HG03095 (cell line): ENCODE measurements at regions not wholly inside any gene's neighbourhood (a gene's known extent, or its start where the extent isn't known, plus 50 kb on each side); places are given as distances from the start of the nearest gene placed in this dataset.

ENCODE experiments used
- ATAC-seq: cut with Tn5 transposase; IDR thresholded peaks from one replicate; pipeline ENCODE4 v1.9.1; 2021; ENCODE audit warnings: moderate library complexity; ENCODE audit not compliant: unreplicated experiment

GRCh38 chr7:33725111-33726025 lies 180.0 kb upstream of the BMPER start:
- ATAC-seq: no peak

DNA sequence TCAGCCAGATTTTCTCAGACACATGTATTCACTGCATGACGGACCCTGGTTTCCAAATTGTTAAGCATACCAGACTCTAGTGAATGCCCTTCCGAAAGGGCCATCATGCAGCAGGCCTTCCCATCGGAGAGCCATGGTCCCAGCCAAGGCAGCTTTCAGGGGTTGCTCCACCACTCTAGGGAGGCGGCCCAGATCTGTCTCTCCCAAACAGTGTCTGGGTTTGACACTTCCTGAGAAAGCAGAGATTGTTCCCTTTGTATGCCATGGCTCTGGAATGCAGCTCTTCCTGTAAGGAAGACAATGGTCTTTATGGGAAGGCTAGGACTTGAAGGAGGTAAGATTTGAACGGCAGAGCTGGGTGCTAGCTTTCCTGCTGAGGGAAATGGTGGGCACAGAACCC lies 178.8 kb upstream of the BMPER start:
- no peak for ATAC-seq

GRCh38 chr7:33727315-33727714 lies 178.0 kb upstream of the BMPER start:
- ATAC-seq: no peak

DNA sequence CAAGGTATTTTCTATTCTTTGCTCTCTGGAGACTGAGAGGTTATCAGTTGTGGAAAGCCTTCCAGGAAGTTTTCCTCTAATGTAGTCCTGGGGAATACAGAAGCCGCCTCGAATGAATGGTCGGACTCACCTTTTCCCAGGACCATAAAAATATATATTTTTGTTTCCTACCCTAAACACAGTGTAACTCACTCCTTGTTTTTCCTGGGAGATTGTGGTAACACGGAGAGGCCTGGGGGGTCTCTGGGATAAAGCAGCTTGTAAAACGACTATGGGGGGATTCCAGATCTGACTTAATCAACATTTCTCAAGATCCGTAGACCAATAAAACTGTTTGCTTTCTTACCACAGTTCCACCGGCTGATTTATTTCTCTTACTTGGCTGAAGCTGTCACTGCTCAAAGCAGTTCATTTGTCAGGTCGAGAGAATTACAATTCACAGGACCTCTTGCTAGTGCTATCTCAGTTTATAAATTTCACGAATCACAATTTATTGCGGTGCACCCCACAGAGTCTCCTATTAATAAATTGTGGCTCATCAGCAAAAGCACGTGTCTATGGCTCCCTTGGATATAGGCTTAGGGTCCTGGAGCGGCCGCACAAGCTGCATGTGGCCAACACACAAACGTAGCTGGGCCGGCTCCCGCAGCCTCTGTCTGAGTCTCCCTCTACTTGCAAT lies 176.3 kb upstream of the BMPER start:
- ATAC-seq: no peak

DNA sequence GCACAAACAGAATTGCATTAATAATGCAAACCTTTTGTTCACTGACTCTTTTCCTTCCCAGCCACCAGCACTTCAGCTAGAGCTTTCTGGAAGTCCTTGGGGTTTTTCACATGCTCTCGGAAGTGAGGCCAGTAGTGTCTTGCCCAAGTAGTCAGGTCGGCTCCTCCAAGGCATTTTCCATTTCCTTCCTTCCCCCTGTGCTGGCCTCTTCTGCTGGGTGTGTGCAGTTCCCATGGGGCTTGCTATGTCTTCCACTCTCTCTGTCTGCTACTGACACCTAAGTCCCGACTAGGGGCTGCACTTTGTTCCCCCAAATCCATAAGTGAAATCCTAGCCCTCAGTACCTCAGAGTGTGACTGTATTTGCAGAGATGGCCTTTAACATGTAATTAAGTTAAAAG lies 175.6 kb upstream of the BMPER start:
- no peak for ATAC-seq

GRCh38 chr7:33730958-33731357 lies 174.4 kb upstream of the BMPER start:
- ATAC-seq: no peak

- no peak for ATAC-seq
Observed at GRCh38 chr7:33731912-33732311, 173.4 kb upstream of the BMPER start.

DNA sequence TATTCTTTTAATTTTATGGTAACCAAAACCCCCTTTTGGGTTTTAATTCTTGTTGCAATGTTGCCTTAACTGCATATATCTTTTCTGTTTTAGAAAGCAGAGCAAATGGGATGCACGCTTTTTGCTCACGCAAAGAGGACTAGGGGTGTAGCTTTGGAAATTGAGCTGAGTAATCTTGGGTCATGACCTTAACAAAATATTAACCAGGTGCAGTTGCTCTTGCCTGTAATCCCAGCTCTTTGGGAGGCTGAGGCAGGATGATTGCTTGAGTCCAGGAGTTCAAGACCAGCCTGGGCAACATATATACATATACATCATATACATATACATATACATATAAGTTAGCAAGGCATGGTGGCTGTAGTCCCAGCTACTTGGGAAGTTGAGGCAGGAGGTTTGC lies 172.9 kb upstream of the BMPER start:
- ATAC-seq: no peak

GRCh38 chr7:33733870-33734650 lies 171.3 kb upstream of the BMPER start:
- no peak for ATAC-seq

DNA sequence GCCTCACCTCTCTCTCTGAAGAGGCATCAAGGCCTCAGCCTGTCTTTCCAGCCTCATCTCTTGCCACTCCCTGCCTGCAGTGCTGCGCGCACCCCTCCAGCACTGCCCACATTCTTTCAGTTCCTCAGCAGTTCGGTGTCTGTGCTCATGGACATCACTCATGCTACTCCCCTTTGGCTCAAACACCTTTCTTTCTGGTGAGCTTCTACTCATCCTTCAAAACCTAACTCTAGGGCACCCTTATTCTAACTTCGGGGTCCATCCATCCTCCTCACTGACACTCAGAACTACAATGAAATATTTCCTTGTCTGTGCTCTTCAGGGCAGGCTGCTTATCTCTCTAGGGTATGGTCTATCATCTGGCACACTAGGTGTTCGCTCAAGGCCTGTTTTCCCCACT lies 169.9 kb upstream of the BMPER start:
- ATAC-seq: no peak

GRCh38 chr7:33736521-33737221 lies 168.7 kb upstream of the BMPER start:
- no peak for ATAC-seq

DNA sequence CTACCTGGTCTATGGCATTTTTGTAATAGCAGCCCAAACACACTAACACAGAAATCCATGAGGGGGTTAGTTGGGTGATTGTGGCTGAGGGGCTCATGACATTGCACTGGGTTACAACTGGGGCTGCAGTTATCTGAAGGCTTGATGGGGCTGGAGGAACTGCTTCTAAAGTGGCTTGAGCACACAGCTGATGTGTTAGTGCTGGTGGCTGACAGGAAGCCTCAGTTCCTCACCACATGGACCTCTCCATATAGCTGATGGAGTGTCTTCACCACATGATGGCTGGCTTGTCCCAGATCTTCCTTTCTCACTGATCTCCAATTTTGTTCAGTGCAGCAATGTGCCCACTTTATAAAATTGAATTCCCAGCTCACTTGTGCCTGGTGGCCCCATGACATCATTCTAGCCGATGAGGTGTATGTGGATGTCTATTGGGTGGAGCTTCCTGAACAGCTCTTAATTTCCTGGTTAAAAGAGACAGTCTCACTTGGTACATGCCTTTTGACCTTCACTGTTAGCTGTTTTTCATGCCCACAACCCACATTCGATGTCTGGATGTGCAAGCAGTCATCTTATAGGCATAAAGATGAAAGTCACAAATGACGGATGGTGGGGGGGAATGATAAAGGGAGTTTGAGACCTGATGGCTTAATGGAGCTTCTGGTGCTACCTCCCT lies 166.9 kb upstream of the BMPER start:
- ATAC-seq: no peak

DNA sequence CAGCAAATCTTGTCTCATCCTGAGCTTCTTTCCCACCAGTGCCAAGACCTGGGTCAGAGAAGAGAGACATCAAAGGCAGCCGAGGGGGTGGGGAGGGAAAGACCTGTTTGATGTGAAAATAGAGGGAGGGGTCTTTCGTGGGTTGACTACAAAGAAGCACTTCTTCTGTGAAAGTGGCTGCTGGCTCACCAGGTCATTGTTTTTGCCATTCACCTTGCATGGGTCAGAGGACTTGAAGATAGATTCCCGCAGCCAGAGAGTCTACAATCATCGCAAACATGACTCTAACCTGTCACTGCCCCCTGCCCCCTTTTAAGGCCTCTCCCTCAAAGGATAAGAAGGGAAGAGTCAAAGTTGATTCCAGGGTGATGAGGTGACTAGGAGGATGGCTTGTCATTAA lies 166.1 kb upstream of the BMPER start:
- ATAC-seq: no peak

- no peak for ATAC-seq
Observed at GRCh38 chr7:33742521-33742920, 162.8 kb upstream of the BMPER start.

DNA sequence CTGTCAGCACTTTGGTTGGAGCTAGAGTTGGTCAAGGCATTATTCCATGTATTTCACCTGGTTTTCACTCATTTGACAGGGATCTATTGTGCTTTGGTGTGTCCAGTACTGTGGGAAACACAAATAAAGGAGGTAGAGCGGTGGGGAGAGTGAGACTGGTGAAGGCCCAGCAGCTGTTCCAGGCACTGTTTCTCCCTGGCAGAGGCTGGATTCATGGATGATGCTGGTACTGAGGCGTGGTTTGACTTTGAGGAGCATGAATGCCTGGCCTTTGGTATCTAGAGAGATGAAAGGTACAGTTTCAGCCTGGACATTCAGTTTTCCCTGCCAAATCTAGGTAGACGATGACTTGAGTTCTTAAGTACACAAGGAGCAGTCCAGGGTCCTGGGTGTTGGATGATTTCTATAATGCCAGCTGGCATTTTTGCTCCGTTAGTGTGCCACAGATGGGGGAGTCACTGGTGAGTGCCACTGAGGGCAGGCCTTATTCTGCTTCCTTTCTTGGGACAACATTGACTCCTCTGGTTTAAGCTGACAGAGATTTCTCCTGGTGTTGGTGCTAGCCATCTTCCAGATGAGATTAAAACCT lies 162.2 kb upstream of the BMPER start:
- ATAC-seq: no peak

DNA sequence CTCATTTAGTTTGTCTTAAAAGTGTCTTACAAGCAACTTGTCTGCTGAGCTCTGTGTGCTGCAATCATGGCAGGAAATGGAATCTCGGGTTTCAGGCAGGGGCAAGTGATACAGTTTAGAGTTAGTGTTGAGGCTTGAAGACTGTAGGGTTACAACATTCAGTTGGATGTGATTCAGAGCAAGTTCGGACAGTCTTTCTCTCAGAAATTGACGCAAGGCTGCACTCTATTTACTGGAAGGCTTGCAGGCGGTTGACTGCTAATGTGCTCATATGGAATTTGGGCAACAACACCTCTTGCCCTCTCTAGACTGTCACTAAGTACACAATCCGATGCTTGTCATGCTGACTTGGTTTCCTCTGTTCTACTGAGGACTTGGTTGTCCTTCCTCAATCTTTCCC lies 161.7 kb upstream of the BMPER start:
- no peak for ATAC-seq

DNA sequence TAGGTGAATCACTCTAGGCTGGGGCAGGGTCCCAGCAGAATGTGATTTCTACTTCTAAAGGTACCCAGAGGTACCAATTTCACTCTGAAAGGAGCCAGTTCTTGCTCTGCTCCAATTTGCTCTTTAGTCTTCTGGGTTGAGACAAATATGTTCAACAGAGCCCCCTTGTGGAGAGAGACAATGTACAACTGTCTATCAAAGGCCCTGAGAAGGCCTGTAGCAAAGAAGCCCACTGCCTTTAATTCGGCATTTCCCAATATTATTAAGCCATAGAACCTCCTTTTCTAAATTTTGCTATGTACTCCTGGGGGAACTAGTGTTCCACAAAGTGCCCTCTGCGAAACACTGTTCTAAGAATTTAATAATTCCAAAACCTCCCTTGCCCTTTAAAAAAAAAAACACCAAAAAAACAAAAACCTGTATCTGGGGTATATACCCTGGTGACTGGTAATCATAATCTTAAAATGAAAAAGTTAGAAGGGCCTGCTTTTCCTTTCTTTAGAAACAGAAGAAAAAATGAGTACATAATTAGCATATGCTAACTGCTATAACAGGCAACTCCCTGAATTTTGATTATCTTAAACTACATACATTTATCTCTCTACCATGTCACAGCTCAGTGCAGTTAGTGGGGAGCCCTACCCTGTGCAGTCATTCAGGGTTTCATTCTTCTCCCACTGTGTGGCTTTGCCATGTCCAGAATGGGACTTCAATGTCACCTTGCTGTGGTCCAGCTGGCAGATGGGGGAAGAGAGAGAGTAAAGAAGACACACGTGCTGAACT lies 160.9 kb upstream of the BMPER start:
- no peak for ATAC-seq

- ATAC-seq: no peak
Observed at GRCh38 chr7:33745934-33746333, 159.4 kb upstream of the BMPER start.

DNA sequence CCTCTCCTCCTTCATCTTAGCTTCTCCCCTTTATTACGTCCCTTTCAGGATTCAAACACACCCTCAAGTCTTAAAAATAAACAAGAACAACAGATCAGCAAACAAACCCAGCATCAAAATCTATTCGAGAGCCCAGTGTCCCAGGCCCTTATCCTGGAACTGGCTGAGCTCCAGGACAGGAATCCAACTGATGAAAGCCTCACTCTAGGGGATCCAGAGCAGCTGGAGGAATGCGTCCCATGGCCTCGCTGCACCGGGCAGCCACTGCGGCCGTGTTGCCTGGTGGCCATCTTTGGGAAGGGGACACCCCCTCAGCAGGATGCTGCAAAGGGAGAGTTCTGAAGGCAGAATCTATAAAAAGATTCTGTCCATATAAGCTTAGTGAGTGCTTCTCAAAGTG lies 156.5 kb upstream of the BMPER start:
- ATAC-seq: no peak
